Stimulated activated CD8-positive, alpha-beta memory T cell treated with anti-CD3 and anti-CD28 coated beads, Interleukin-2, amount 100 ng/mL, for 1 hour (primary cell): ENCODE measurements at regions not wholly inside any gene's neighbourhood (a gene's known extent, or its start where the extent isn't known, plus 50 kb on each side); places are given as distances from the start of the nearest gene placed in this dataset.

Experiments used
- DNase-seq, 2 donors: peaks; one replicate each; pipeline ENCODE4 v3.0.0-alpha.2; 2020; ENCODE audit warnings: low read depth in 2 of 2

DNA sequence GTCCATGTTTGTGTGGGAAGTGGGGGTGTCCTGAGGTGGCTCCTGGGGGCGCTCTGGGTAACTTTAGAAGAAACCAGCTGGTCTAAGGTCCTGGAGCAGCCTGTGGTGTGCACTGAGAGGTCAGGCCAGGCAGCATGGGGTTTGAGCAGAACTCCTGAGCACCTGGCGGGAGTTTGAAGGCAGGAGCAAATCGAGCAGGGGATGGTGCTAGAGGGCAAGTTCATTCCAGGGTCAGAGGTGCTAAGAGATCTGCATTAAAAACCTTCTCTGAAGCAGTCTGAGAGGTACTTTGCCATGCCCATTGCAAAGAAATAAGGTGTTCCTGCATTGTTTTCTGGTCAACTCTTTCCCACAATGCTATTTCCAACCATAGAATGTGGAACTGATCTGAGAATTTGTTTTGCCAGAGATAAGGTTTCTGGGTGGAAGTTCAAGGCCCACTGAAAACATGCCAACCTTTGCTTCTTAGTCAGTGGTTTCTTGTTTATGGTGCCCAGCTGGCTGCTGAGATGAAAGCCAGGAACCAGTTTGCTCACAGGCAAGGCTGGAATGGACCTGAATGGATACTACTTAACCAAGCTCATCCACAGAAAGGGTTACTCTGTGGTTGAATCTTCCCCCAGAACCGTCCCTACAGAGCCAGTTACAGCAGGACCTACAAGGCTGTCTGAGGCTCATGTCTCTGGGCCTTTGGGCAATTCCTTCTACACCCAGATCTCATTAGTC, 136.3 kb upstream of the TMEM72 start:
- DNase-seq = no peak

DNA sequence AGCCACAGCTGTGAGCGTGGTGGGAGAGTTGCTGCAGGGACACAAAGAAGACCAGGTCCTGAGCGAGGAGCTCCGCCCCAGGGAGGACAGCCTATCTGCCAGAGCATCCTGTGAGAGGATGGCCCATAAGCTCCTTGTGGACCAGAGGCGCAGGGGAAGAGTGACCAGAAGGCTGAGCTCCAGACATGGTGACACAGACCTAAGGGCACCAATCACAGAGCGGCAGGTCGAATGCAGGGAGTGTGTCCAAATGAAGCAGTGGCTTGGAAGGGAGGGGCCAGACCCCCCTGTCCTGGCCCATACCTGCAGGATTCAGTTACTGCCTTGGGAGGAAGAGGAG, 135.8 kb upstream of the TMEM72 start:
- DNase-seq = no peak

DNA sequence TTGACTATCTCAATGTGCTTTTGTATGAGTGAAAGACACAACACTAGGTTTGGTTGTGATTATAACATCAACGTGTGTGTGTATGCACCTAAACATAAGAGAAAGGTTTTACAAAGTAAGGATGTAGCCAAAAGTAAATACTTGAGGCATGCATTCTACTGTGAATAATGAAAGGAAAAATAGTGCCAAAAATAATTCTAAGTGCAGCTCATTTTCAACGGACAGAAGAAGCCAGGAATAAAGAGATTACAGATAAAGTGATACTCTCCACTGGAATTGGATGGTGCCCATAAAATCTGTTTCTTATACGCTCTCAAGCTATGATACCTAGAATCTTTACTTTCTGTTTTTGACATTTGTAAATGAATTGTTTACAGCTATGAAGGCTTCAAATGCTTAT, 135.0 kb upstream of the TMEM72 start:
- DNase-seq = no peak

DNA sequence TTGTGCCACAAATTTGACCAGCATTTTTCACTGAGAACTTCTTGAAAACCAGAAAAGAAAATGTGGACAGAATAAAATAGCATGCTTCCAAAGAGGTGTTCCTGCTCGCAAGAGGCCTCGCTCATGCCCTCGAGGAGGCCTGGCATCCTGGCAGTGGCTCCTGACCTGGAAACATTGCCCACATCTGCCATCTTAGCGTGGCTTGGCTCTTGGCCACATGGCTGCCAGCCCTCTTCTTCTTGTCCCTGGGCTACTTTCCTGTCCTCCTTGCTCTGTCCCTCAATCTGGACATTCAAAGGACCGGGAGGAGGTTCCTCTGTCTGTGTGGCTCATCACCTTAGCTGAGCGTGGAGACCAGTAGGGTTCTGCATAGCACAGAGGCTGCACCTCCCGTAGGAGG, 131.6 kb upstream of the TMEM72 start:
- DNase-seq = no peak

DNA sequence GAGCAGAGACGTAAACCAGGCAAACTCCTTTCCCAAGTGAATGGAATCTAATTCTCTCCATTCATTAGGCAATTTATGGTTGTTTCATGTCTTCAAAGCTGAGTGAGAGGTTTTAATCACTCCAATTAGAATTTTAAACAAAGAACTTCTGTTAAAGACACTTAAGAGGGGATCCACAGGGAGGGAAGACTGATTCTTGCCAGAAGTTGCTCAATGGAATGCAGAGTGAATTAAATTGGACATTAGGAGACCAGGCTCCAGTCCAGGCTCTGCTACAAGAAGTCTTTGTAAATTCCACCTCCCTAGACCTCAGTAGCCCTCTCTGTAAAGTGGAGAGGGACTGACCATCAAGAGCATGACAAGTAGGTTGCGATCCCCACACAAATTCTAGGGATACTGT, 130.7 kb upstream of the TMEM72 start:
- no peak for DNase-seq

DNA sequence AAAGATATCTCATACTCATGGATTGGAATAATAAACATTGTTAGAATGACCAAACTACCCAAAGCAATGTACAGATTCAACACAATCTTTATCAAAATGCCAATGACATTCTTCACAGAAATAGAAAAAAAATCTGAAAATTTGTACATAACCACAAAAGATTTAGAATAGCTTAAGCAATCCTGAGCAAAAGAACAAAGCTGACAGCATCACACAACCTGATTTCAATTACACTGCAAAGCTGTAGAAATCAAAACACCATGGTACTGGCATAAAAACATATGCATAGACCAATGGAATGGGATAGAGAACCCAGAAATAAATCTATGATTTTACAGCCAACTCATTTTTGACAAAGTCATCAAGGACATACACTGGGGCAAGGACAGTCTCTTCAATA, 130.0 kb upstream of the TMEM72 start:
- no peak for DNase-seq

DNA sequence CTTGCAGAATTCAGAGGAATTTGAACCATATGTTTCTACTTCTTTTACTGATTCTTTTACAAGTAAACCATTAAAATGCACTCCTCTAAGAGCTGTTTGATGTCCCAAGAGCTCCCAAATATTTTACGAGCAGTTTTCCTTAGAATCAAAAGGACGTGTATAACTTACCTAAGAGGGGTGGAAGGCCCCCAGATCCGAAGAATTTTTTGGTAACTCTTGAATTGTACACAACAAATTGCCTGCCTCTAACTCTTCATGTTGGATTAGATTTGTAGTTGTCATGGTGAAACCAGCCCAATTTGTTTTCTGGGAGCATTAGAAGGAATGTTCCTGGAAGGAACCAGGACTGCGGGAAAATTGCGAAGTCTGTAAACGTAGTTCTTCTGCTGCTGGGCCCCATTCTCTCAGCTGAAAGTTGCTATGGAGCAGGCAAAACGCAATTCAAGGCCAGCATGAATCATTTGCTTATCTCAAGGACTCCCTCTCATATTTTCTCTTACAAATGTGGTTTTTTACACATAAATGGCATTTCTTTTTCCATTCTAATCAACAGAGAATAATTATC, 124.8 kb upstream of the TMEM72 start:
- DNase-seq = no peak

DNA sequence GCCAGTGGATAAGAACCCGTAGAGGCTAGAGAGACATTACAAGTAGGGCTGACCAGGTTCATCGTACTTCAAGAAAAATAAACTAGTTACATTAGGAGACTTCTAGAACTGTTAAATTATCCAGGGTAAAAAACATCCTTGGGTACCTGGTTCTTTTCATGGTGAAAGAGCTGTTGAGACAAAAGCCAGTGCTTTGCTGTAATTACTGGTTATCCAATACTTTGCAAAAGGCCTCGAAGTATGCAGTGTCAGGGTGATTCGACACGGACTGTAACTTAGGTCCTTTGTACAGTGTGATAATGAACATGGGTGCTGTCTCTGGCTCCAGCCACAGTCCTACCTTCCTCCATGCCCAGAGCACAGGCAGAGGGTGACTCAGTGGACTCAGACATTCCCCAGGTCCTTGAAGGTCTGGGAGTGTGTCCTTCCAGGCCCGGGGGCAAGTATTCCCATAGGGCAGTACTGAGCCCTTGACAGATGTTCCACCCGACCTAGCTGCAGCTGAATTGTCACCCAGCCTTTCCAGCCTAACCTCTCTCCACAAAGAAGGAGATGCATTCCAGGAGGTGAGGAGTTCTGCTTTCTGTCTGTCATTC, 123.6 kb upstream of the TMEM72 start:
- DNase-seq = no peak

DNA sequence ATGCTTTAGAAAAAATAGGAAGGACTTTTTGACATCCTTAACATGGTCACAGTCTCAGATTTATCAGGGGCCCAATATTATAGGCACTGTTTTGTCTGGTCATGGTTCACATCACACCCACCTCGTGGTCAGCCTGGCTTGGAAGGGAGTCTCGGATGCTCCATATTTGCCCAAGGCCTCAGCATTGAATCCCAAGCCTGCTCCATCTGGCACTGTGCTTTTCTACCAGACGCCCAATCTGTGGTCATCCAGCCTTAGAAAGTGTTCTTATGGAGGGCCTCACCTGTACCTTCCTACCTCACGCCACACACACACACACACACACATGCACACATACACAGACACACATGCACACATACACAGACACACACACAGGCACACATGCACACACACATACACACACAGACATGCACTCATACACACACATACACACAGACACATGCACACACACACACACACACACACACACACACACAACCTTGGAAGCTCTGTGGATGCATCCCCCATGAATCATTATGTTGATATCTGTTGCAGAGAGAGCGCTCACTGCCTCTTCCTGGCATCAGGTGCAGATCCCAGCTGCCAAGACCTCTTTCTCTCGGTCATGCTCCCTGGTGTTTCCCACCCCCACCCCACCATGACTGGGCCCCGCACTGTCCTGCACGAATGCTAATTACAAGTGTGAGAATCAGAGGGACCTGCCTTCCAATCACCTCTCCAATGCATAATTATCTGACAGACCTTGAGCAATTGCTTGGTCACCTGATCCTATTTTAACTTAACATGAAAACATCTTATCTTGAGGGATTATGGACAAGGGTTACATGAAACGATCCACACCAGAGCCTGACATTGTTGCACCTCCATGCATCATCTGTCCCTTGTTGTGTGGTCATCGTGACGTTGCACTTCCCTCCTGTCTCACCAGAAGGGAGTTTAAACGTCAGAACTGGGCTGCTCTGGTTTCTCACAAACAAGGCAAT, 122.7 kb upstream of the TMEM72 start:
- no peak for DNase-seq

DNA sequence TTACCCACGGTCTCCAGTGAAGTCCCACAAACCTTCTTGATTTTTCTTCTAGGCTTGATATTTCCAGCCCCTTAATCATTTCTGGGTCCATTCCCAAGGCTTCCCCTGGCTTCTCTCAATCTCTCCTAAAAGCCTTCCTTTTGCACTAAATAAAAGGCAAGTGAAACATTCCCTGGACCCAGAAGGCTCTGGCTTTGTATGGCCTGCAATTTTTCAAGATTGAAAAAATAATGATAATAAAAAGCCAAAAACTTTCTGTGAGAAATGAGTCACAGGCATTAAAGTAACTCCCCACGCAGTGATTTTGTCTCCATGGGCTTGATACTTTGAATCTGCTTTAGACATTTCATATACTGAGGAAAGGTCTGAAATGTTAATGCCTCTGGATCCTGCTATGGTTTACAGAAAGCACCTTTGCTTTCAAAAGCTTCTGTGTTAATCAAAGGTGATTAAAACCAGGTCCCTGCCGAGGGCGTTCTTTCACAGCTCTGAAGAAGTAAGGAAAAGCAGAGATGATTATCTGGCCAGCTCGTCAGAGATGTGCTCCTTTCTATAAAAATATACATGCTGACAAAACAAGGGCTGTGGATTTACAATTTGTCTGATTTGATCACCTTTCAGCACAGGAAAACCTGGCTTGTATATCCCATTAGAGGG, 118.9 kb upstream of the TMEM72 start:
- DNase-seq = no peak

DNA sequence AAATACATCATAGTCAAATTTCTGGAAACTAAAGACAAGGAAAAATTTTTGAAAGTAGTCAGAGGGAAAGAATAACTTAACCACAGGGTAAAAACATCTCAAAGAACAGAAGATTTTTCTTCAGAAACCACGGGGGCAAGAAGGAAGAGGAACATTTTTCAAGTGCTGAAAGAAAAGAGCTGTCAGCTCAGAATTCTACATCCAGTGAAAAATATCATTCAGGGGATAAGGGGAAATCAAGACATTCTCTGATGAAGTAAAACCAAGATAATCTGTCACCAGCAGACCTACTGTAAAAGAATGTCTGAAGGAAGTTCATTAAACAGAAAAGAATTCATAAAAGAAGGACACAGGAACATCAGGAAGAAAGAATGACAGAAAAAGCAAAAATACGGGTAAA, 111.2 kb upstream of the TMEM72 start:
- DNase-seq = no peak

DNA sequence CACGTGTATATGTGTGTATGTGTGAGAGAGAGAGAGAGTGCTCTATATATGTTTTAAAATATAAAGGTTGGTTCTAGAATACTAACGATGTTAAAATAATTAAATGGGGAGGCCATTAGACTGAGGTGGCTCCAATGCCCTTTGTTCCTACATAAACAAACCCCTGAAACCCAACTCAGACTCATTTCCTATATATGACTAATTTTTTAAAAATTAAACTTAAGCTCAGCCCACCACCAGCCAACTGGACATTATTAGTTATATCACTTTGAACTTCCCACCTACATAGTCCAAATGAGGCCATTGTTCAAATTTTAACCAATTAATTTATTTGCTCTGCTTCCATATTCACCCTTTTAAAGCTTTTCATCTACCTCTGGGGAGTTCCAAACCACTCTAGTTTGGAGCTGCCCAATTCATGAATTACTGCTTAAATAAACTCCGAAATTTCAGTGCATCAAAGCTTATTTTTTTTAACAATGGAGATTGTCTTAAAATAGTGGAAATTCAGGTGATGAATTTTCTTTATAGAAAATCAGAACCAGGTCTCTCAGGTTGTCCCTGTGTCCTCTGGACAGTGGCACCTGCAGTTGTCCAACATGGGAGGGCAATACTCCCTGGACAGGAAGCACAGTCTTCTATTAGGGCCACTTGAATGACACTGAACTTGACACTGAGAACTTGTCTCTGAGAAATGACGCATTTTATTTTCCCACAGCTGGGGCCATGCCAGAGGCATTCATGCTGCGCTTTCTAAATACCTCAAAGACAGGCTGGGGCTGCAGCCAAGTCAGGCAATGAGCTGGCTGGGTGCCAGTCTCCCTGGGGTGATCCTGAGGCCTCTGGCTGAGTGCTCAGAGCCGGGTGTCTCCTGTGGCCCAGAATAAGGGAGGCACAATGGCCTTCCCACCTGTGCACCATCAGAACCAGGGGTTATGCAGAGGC, 109.5 kb upstream of the TMEM72 start:
- no peak for DNase-seq

DNA sequence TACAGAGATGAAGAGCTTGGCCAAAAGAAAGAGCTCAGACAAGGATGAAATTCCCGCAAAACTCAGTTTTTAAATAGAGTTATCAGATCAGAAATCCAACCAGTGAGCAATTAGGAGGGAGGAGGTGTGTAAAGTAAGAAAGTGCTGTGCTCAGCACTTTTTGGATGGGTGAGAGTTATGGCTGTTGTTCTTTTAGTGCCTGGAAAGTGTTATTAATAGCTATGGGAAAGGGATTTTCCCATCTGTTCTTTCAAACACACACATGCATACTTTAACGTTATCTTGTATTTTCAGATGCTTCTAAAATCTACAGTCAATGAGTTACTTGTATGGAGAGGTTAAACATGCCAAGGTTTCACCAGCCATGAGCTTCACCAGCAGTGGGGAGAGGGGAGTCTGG, 107.3 kb upstream of the TMEM72 start:
- DNase-seq = no peak

DNA sequence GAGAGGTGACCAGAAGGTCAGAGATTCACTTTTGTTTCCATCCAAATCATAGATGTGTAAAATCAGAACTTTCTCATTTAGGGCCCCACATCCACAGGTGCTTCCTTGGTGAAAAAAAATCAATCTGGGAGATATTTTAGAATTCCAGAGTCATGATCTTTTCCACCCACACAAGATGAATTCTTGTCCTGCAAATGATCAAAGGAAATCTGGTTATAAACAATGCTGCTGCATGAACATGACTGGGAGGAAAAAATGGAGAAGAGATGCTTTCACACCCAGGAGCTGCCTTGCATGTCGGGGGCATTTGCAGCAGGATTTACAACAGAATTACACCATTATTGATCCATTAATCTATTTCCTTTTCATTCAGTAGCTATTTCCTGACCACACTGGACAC, 106.5 kb upstream of the TMEM72 start:
- DNase-seq = no peak

DNA sequence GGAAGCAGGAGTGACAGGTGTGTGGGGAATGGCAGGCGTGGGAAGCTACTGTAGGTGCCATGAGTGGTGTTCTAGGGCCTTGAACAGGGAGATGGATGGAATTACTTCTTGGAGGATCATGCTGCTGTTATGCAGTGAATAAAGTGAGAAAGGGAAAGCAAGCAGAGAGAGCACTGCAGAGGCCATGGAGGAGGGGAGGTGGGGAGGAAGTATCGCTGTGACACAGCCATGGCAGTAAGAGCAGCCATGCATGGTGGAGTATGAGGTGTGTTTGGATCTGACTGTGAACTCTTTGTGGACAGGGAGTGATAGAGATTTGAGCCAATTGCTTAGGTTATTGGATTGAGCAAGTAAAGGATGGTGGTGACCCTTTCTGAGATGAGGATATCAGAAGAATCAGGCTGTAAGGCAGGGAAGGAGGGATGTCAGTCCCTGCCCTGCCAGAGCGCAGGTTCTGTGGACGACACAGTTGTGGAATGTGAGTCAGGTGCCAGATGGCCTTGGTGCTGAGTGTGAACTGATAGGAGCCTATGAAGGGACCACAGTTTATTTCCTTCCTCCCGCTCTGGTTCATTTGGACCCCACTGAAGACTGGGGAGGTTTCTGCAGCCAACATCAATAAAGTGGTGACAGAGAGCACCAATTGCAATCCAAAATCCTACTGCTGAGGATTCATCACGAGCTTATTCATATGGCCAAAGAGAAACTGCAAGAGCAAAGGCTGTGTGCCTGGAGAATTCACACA, 105.5 kb upstream of the TMEM72 start:
- no peak for DNase-seq

DNA sequence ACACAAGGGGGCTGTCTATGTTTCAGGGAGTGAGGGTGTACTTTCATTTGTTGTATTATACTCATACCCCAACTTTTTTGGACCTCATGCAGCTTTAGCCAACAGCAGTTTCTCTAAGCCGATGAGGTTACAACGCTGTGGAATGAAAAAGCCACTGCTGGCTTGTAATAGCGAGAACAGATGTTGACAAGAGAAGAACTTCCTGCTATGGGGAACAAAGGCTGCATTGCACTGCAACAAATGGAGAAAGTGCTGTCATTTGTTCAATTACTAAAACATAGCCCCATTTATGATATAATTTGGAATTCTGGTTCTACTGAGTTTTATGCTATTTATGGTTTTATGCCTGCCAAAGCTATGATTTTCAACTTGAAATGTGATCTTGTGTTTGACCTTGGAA, 104.2 kb upstream of the TMEM72 start:
- DNase-seq = no peak

DNA sequence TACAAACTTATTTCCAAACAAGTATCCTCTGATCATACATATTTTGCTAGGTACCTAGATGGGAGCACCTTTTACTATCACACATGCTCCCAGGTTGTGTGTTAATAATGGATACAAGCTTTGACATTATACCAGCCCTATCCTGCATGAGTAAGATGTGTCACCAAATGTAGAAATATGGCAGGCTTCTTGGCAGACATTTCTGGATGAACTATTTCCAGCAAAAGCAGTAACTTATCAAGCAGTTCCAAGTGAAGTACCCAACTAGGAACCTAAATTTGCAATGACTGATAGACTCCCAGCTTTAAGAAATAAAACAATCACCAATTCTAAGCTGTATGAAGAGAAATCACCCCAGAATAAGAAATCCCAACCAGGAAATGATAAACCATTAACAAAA, 103.7 kb upstream of the TMEM72 start:
- no peak for DNase-seq

DNA sequence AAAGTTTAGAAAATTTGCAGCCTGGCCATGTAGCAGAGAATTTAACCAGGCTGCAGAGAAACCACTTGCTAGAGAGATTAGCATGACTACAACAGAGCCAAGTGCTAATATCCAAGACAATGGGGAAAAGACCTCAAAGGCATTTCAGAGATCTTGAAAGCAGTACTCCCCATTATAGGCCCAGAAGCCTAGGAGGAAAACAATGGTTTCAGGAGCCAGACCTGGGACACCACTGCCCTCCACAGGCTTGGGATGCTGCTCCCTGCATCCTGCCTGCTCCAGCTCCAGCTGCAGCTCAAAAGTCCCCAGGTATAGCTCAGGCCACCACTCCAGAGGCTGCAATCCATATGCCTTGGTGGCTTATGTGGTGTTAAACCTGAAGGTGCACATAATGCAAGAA, 101.5 kb upstream of the TMEM72 start:
- no peak for DNase-seq

DNA sequence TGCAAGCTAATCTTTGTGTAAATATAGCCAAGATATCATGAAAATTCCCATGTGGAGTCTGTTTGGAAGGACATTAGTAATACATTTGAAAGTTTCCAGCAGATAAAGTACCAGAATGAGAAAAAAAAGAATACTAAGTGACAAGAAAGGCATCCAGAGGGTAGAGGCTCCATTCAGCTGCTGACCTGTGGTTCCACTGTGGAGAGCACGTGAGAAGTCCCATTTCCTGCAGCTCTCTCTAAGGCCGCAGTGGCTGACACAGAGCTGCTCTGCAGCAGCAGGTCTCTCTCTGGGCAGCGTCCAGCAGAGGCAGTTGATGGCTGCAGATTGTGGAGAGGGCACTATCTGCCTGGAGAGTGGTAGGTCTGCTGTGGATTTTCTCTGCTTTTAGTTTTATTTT, 100.1 kb upstream of the TMEM72 start:
- DNase-seq = no peak

DNA sequence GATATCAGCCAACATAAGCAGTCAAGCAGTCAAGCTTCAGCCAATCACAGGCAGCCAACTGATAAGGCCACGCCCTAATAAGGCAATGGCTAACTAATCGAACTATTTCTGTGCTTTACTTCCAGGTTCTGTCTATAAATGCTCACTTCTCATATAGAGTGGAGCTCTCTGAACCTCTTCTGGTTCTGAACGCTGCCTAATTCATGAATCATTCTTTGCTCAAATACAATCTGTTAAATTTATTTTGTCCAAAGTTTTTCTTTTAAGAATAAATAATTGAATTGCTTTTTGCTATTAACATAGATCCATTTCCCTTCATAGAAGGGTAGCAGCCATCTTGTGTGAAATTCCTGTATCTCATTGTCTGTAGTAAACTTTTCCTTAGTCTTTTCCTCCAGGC, 97.9 kb upstream of the TMEM72 start:
- DNase-seq = no peak
